Thyroid gland (tissue), 4 donors: ENCODE measurements at regions not wholly inside any gene's neighbourhood (a gene's known extent, or its start where the extent isn't known, plus 50 kb on each side); places are given as distances from the start of the nearest gene placed in this dataset.

Experiments
- POLR2A ChIP-seq, 2 donors: fragments of 450-650 bp; IDR thresholded peaks; one replicate each; pipeline ENCODE4 v1.6.1; 2017; ENCODE audit warnings: antibody characterized with exemption in 2 of 2, mild to moderate bottlenecking in 2 of 2, moderate library complexity in 1 of 2
- TF ChIP-seq, protein P1 (sequence below), 6 experiments: fragments of 200-600 bp in 3 of 6; fragments of 450-650 bp in 3 of 6; sonication (generic) in 3 of 6; IDR thresholded peaks; one replicate each; pipeline ENCODE4 v1.5.1; 2016 to 2019; ENCODE audit warnings: antibody characterized with exemption in 6 of 6, mild to moderate bottlenecking in 2 of 6, inconsistent platforms in 1 of 6, moderate library complexity in 1 of 6

DNA sequence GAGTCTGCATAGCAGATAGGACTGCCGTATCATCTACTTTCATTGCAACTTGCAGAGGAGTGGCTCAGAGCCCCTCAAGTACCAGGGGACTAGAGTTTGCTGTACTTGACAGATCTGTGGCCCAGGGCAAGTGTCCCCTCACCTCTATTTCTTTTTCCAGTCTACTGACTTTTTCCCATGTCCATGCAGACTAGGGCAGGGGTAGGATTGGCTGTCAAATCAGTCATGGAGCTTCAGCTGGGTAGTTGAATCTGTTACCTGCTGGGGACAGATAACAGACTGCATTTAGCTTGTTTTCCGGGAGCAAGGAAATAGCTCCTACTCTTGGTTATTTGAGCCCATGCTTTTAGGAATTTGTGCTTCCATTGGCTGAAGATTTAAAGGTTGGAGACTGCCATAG, 121.0 kb upstream of the CDK13 start:
- TF ChIP-seq, protein P1, sequence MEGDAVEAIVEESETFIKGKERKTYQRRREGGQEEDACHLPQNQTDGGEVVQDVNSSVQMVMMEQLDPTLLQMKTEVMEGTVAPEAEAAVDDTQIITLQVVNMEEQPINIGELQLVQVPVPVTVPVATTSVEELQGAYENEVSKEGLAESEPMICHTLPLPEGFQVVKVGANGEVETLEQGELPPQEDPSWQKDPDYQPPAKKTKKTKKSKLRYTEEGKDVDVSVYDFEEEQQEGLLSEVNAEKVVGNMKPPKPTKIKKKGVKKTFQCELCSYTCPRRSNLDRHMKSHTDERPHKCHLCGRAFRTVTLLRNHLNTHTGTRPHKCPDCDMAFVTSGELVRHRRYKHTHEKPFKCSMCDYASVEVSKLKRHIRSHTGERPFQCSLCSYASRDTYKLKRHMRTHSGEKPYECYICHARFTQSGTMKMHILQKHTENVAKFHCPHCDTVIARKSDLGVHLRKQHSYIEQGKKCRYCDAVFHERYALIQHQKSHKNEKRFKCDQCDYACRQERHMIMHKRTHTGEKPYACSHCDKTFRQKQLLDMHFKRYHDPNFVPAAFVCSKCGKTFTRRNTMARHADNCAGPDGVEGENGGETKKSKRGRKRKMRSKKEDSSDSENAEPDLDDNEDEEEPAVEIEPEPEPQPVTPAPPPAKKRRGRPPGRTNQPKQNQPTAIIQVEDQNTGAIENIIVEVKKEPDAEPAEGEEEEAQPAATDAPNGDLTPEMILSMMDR (IDR thresholded peaks at IDR 0.05), result no peak
- no peak for TF ChIP-seq POLR2A (IDR thresholded peaks at IDR 0.05)
